Activated CD4-positive, alpha-beta memory T cell treated with anti-CD3 and anti-CD28 coated beads, Interleukin-2, amount 10 ng/mL, durations not matched to agents 7 days and 5 days (primary cell): ENCODE measurements at regions not wholly inside any gene's neighbourhood (a gene's known extent, or its start where the extent isn't known, plus 50 kb on each side); places are given as distances from the start of the nearest gene placed in this dataset.
"Not testable (repeated sequence)": the region's sequence is repeated elsewhere in the genome, so short reads cannot be mapped to it uniquely, and the experiment has no call there.

Experiments
- CTCF ChIA-PET: fragments of 350-600 bp; sonication (Branson Sonifier 250); formaldehyde crosslinking; loops from one replicate; lab custom pipeline; 2021; ENCODE audit warnings: antibody characterized with exemption, inconsistent platforms; lab: Charles Lee
- POLR2A ChIA-PET: fragments of 350-600 bp; sonication (Branson Sonifier 250); formaldehyde crosslinking; loops from one replicate; lab custom pipeline; 2021; ENCODE audit warnings: antibody characterized with exemption; lab: Charles Lee
- DNase-seq: peaks from one replicate; pipeline ENCODE4 v3.0.0-alpha.2; 2020
- H3K27ac Mint-ChIP-seq: one replicate; pipeline ENCODE4 v1.8.0; 2021; ENCODE audit warnings: mild to moderate bottlenecking, mixed read lengths
- H3K27me3 Mint-ChIP-seq: one replicate; pipeline ENCODE4 v1.8.0; 2021; ENCODE audit warnings: mixed read lengths
- H3K36me3 Mint-ChIP-seq: one replicate; pipeline ENCODE4 v1.8.0; 2021; ENCODE audit warnings: low read depth, mixed read lengths
- H3K4me1 Mint-ChIP-seq: one replicate; pipeline ENCODE4 v1.8.0; 2021; ENCODE audit warnings: mixed read lengths
- H3K4me3 Mint-ChIP-seq: one replicate; pipeline ENCODE4 v1.8.0; 2021; ENCODE audit warnings: mild to moderate bottlenecking, mixed read lengths
- H3K9me3 Mint-ChIP-seq: one replicate; pipeline ENCODE4 v1.8.0; 2021; ENCODE audit warnings: mixed read lengths

DNA sequence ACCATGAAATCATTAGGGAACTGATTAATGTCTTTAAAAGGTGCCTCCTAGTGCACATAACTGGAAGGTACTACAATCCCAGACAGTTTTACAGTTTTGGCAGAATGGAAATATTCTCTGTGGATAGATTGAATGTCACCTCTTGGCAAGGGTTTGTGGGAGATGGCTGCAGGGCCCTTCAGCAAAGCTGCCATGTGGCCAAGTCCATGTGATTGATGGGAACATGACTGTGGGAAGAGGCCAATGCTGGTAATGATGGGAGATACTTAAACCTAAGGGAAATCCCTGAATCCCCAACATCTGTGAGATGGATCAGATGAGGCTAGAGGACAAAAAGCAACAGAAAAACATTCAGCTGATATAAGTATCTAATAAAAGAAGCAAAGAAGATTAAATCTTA, 493.7 kb downstream of the MAGEE1 start:
- no peaks in the 10 kb centered on the region for H3K27me3 Mint-ChIP-seq
- DNase-seq: no peak
- H3K9me3 Mint-ChIP-seq: no peaks in the 10 kb centered on the region
- no peaks in the 10 kb centered on the region for H3K36me3 Mint-ChIP-seq
- POLR2A ChIA-PET: no interaction called here
- no peaks in the 10 kb centered on the region for H3K4me1 Mint-ChIP-seq
- CTCF ChIA-PET: no interaction called here
- no peak overlapping the region for H3K4me3 Mint-ChIP-seq
- H3K27ac Mint-ChIP-seq: no peak overlapping the region

DNA sequence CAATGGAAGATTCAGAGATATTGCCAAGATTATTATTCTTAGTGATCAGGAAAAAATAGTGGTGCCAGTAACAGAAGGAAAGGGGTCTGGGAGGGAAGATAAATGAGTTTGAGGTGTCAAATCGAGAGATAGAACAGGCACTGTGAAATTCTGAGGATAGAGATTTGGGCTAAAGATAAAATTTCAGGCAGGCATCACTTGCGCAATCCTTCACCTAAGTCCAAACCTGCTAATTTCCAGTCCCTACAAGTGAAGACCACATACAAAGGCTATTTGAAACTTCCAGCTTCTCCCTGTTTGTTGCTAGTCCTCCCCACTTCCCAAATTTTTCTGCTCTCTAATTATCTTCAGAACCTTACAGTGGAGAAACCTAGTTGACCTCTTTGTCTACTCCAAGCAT, 494.6 kb downstream of the MAGEE1 start:
- Mint-ChIP-seq H3K36me3 (no peaks in the 10 kb centered on the region), H3K4me3 (no peak overlapping the region), H3K27ac (no peak overlapping the region), H3K27me3 (no peaks in the 10 kb centered on the region), H3K4me1 (no peaks in the 10 kb centered on the region), H3K9me3 (no peaks in the 10 kb centered on the region)
- POLR2A ChIA-PET: no interaction called here
- CTCF ChIA-PET: no interaction called here
- DNase-seq: no peak

DNA sequence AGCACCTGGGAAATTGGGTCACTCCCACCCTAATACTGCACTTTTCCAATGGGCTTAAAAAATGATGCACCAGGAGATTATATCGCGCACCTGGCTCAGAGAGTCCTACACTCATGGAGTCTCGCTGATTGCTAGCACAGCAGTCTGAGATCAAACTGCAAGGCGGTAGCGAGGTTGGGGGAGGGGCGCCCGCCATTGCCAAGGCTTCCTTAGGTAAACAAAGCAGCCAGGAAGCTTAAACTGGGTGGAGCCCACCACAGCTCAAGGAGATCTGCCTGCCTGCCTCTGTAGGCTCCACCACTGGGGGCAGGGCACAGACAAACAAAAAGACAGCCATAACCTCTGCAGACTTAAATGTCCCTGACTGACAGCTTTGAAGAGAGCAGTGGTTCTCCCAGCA, 497.1 kb downstream of the MAGEE1 start:
- H3K9me3 Mint-ChIP-seq, CTCF ChIA-PET, H3K4me3 Mint-ChIP-seq: not testable (repeated sequence)

DNA sequence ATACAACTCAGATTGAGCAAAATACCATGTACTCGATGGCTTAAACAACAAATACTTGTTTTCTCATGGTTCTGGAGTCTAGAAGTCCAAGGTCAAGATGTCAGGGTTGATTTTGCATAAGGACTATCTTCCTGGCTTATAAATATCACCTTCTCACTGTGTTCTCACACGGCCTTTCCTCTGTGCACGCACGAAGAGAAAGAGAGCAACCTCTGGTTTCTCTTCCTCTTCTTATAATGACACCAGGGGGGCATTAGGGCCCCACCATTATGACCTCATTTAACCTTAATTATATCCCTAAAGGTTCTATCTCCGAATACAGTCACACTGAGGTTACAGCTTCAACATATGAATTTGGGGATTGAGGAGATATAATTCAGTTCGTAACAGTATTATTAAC, 504.0 kb downstream of the MAGEE1 start:
- H3K36me3 Mint-ChIP-seq: no peaks in the 10 kb centered on the region
- DNase-seq: no peak
- CTCF ChIA-PET: no interaction called here

More for the DNA sequence above, 497.1 kb downstream of the MAGEE1 start:
- H3K4me1 Mint-ChIP-seq, DNase-seq, H3K36me3 Mint-ChIP-seq, POLR2A ChIA-PET, H3K27ac Mint-ChIP-seq, H3K27me3 Mint-ChIP-seq: not testable (repeated sequence)

DNA sequence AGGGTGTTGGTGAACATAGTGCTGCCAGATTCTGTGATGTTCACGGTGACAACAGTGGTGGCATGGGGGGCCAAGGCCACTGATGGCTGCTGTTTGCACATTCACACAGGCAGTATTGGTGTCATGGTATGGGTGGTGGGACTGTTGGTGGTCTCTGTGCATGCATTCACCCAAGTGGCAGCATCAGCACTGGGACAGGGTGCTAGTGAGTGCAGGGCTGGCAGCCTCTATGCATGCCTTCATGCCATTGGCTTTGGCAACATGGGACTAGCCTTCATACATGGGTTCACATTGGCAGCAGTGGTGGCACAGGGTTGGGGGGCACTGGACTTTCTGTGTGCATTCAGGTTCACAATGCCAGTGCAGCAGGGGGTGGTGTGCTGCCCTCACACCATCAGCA, 489.7 kb upstream of the FGF16 start:
- H3K27ac Mint-ChIP-seq: no peak overlapping the region
- no peak overlapping the region for H3K4me3 Mint-ChIP-seq
- H3K4me1 Mint-ChIP-seq: no peaks in the 10 kb centered on the region
- H3K27me3 Mint-ChIP-seq: no peaks in the 10 kb centered on the region
- DNase-seq: no peak
- CTCF ChIA-PET: no interaction called here
- no peaks in the 10 kb centered on the region for H3K9me3 Mint-ChIP-seq
- H3K36me3 Mint-ChIP-seq: no peaks in the 10 kb centered on the region
- POLR2A ChIA-PET: no interaction called here

More for the DNA sequence above, 504.0 kb downstream of the MAGEE1 start:
- no peaks in the 10 kb centered on the region for H3K9me3 Mint-ChIP-seq
- no peak overlapping the region for H3K27ac Mint-ChIP-seq
- POLR2A ChIA-PET: no interaction called here
- H3K4me1 Mint-ChIP-seq: no peaks in the 10 kb centered on the region
- no peak overlapping the region for H3K4me3 Mint-ChIP-seq
- H3K27me3 Mint-ChIP-seq: no peaks in the 10 kb centered on the region

DNA sequence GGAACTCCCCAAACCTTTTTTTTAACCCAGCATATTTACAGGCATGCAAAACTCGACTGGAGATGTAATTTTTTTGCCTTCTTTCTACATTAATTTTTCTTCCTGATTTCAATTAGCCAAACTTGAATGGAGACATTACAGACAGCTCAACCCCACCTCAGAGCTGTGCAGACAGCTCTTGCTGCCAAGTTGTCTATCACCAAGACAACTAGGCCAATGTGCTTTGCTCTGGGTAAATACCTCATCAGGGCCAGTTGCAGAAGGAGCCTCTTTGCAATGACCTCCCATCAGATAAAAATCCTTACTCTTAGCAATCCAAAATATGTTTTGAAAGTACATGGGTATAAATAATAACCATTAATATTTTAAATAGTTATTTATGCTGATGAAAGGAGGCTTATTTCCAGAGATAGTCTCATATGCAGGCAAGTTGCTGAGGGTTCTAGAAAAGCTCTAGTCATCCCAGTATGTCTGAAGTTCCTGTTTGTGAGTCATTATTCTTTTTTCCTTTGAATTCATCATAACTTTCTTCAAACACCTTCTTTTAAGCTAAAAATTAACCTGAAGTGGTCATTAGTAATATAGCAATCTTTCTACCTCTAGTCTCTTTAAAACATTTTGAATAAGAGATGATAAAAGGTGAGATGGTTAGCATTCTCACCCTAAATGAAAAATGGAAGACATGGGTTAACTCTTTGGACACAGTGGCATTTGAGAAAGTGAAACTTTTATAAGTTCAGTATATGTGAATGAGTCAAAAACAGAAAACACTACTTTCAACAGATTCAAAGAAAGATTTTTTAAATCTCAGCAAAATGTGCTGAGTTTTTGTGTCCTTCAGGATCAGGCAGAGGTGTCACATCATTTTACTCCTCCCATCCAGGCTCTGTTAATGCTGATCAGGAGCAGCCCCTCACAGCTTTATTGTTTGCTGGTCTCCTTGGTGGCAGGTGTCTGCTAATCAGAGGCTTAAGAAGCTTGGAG, 475.5 kb upstream of the FGF16 start:
- H3K4me3 Mint-ChIP-seq: no peak overlapping the region
- no peaks in the 10 kb centered on the region for H3K4me1 Mint-ChIP-seq
- no peak overlapping the region for H3K27ac Mint-ChIP-seq
- no peaks in the 10 kb centered on the region for H3K9me3 Mint-ChIP-seq
- POLR2A ChIA-PET: interaction anchor here (0.7 kb wide), 1 partner anchor 54 kb away, joined by 3 read pairs; no protein-coding TSS in a partner anchor
- peaks cover 2% of the 10 kb centered on the region for H3K27me3 Mint-ChIP-seq
- CTCF ChIA-PET: no interaction called here
- H3K36me3 Mint-ChIP-seq: no peaks in the 10 kb centered on the region
- DNase-seq: no peak

DNA sequence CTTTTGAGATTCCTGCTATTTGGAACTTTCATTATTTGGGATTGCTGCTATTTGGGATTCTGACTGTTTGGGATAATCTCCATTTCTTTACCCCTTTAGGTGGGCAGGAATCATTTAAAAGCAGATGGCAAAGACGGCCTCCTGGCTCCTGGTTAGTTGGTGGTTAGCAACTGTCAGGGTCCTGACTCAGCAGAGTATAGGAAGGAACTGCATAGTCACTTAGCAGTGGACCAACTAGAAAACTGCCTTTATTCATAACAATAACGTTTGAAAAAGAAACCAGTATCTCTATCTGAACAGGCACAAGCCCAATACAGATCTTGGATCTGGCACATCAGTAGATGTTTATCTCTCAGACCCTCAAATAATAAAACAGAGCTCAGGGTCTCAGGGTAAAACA, 469.7 kb upstream of the FGF16 start:
- POLR2A ChIA-PET: no interaction called here
- Mint-ChIP-seq H3K9me3 (no peaks in the 10 kb centered on the region), H3K27ac (no peak overlapping the region), H3K4me1 (no peaks in the 10 kb centered on the region), H3K27me3 (peaks cover 2% of the 10 kb centered on the region), H3K4me3 (no peak overlapping the region), H3K36me3 (no peaks in the 10 kb centered on the region)
- no peak for DNase-seq
- CTCF ChIA-PET: no interaction called here

DNA sequence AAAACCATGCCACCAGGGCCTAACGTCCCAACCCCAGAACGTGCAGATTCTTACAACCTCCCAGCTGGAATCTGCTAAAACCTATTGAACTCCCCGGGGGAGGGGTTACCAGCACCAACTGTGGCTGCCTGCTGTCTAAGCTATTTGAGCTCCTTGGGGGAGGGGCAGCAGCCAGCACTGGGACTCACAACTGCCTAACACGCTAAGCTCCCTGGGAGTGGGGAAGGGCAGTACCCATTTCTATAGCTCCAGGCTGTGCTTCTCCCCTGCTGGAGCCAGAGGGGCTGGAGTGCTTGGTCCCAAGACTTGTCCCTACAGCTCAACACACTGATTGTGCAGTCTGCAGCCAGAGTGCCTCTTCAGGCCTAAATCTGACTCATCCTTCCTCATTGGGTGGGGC, 459.8 kb upstream of the FGF16 start:
- Mint-ChIP-seq H3K4me3 (no peak overlapping the region), H3K27ac (no peak overlapping the region), H3K27me3 (no peaks in the 10 kb centered on the region), H3K4me1 (no peaks in the 10 kb centered on the region), H3K36me3 (no peaks in the 10 kb centered on the region), H3K9me3 (no peaks in the 10 kb centered on the region)
- ChIA-PET CTCF (no interaction called here), POLR2A (no interaction called here)
- DNase-seq: no peak

DNA sequence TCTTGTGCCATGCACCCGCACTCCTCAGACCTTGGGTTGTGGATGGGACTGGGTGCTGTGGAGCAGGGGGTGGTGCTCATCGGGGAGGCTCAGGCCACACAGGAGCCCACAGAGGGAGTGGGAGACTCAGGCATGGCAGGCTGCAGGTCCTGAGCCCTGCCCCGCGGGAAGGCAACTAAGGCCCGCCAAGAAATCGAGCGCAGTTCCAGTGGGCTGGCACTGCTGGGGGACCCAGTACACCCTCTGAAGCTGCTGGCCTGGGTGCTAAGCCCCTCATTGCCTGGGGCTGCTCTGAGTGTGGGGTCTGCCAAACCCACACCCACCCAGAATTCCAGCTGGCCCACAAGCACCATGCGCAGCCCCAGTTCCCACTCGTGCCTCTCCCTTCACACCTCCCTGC, 450.5 kb upstream of the FGF16 start:
- CTCF ChIA-PET: no interaction called here
- Mint-ChIP-seq H3K36me3 (no peaks in the 10 kb centered on the region), H3K9me3 (peaks cover 2% of the 10 kb centered on the region), H3K27ac (no peak overlapping the region), H3K4me1 (no peaks in the 10 kb centered on the region), H3K4me3 (no peak overlapping the region), H3K27me3 (no peaks in the 10 kb centered on the region)
- no peak for DNase-seq
- POLR2A ChIA-PET: no interaction called here

DNA sequence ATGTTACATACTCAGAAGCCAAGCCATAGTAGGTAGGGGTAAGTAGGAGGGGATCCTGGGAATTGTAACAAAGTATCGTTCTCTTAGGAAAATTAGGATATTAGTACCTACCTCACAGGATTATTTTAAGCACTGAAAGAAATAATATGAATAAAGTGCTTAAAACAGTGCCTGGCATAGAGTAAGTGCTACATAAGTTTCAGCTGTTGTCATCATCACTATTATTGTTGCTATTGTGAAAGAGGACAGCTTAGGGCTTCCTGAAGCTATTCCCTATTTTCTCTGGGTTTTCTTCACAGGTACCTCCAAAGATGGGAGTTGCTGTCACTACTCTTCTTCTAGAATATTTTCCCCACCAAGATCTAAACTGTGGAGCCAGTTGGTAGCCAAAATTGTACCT, 443.7 kb upstream of the FGF16 start:
- H3K4me1 Mint-ChIP-seq: peaks cover 17% of the 10 kb centered on the region
- no peak for DNase-seq
- no peak overlapping the region for H3K4me3 Mint-ChIP-seq
- H3K9me3 Mint-ChIP-seq: no peaks in the 10 kb centered on the region
- H3K27ac Mint-ChIP-seq: no peak overlapping the region
- CTCF ChIA-PET: no interaction called here
- no peaks in the 10 kb centered on the region for H3K36me3 Mint-ChIP-seq
- POLR2A ChIA-PET: no interaction called here
- no peaks in the 10 kb centered on the region for H3K27me3 Mint-ChIP-seq

DNA sequence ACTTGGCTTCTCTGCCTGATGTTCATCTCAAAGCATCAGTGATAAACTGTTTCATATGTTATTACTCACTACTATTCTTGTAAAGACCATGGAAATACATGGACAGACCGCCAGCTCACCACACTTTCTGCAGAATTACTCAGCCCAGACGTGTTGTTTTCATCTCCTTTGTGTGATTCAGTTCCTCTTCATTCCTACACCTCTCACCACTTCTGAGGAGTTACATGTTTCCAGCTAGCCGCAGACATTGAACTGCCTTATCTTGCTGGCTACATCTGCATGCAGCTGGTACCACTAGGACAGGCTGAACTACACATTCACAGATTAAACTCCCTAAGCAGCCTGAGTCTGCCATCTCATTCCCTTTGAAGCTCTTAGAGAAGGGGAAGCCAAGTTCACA, 443.2 kb upstream of the FGF16 start:
- CTCF ChIA-PET: no interaction called here
- no peaks in the 10 kb centered on the region for H3K36me3 Mint-ChIP-seq
- DNase-seq: peak; percentile 26
- H3K27me3 Mint-ChIP-seq: peaks cover 2% of the 10 kb centered on the region
- no peak overlapping the region for H3K4me3 Mint-ChIP-seq
- POLR2A ChIA-PET: no interaction called here
- H3K9me3 Mint-ChIP-seq: no peaks in the 10 kb centered on the region
- H3K4me1 Mint-ChIP-seq: peaks cover 17% of the 10 kb centered on the region
- H3K27ac Mint-ChIP-seq: no peak overlapping the region

DNA sequence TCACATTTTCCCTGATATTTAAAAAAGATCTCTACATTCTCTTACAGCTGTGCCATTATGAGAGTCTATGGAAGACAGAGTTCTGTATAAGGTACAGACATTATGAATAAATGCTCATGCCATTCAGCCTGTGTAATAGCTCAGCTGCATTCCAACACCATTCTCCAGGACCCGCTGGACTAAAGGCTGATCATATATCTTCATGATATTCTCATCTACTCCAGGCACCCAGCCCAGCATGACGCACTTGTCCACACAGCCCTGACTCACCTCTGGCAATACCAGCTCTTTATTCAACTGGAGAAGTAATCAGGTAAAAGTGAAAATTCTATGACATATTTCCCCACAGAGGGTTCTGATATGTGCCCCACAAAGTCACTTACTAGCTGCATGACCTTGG, 437.5 kb upstream of the FGF16 start:
- H3K4me3 Mint-ChIP-seq: no peak overlapping the region
- ChIA-PET POLR2A (no interaction called here), CTCF (no interaction called here)
- H3K27me3 Mint-ChIP-seq: peaks cover 2% of the 10 kb centered on the region
- H3K9me3 Mint-ChIP-seq: no peaks in the 10 kb centered on the region
- H3K27ac Mint-ChIP-seq: no peak overlapping the region
- no peaks in the 10 kb centered on the region for H3K36me3 Mint-ChIP-seq
- DNase-seq: no peak
- peaks cover 6% of the 10 kb centered on the region for H3K4me1 Mint-ChIP-seq

DNA sequence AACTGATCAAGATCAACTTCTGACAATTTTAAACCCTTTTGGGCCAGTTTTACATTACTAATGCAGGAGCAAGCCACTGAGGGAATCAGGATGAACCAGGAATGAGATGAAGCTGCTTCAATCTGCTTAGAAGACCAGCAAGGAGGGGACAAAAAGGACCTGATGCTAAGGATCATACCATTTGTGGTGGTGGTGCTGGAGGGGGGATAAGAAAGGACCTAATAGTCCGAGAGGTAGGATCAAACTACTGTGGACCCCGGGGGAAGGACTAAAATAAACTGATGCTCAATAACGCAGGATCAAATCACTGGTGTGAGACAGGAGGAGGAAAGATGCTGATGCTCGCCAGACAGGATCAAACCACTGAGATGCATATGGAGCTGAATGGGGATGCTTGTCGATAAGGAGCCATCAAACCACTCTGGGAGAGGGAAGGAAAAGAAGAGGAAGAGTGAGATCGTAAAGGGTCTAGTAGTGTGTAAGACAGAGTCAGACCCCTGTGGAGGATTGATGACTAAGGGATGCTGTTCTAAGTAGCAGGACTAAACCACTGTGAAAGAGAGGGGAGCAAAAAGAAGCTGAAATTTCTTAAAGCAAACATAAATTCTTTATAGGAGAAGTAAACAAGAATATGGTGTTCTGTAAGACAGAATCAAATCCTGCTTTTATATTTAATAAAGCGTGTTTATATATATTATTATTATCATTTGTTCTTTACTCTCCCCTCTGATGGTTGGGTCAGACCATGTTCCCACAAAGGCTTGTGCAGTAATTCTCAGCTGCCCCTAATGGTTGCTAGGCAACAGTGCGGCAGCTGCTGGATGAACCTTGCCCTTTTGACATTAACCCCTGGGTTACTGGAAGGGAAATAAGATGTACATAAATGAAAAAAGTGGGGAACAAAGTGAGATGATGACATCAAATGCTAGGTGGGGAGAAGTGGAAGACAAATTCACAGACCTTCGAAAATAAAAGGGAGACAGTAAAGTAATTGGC, 432.5 kb upstream of the FGF16 start:
- Mint-ChIP-seq H3K36me3 (no peaks in the 10 kb centered on the region), H3K4me3 (no peak overlapping the region), H3K27me3 (no peaks in the 10 kb centered on the region), H3K27ac (no peak overlapping the region), H3K9me3 (no peaks in the 10 kb centered on the region), H3K4me1 (no peaks in the 10 kb centered on the region)
- ChIA-PET POLR2A (no interaction called here), CTCF (no interaction called here)
- no peak for DNase-seq
